ENCODE measurements at regions not wholly inside any gene's neighbourhood (a gene's known extent, or its start where the extent isn't known, plus 50 kb on each side); places are given as distances from the start of the nearest gene placed in this dataset.

DNA sequence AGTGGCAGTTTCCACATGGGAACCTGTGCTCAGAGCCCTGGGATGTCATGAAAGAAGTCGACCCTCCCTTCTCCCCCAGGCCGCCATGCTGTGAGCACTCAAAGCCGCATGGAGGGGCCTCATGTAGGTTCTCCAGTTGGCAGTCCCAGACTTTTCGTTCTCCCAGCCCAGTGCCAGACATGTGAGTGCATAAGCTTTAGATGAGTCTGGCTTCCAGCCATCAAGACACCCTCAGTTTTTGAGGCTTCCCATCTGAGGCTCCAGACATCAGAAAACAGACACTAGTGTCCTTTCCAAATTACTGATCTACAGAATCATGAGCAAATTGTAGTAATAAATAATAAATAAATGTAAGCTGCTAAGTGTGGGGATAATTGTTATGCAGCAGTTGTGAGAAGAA is 136.5 kb upstream of the AGBL1 start:
- Mint-ChIP-seq H3K4me3 (no peak overlapping the region), H3K36me3 (ENCODE audit: low read depth) (no peaks in the 10 kb centered on the region), H3K4me1 (ENCODE audit: low read depth) (no peaks in the 10 kb centered on the region), H3K9me3 (no peaks in the 10 kb centered on the region), H3K27me3 (ENCODE audit: low read depth) (no peaks in the 10 kb centered on the region), H3K27ac (no peak overlapping the region)

DNA sequence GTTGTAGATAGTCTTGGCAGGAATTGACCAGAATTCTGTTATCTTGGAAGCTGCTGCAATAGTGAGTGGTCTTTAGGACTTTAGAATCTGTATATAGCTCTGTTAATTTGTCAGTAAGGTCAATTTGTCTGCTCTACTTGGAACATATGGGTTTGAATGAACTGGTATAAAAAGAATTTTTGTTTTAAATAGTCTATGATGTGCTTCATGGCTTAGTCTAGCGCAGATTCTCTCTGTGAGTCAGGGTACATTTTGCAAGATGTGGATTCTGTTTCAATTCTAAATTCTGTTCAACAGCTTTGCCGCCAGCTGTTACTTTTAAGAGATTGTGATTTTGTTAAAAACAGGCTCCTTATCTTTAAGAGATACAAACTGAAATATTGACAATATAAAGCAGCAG is 135.9 kb upstream of the AGBL1 start:
- no peaks in the 10 kb centered on the region for H3K9me3 Mint-ChIP-seq
- H3K4me1 Mint-ChIP-seq (ENCODE audit: low read depth) = no peaks in the 10 kb centered on the region
- no peaks in the 10 kb centered on the region for H3K27me3 Mint-ChIP-seq (ENCODE audit: low read depth)
- H3K27ac Mint-ChIP-seq = no peak overlapping the region
- no peak overlapping the region for H3K4me3 Mint-ChIP-seq
- H3K36me3 Mint-ChIP-seq (ENCODE audit: low read depth) = no peaks in the 10 kb centered on the region

DNA sequence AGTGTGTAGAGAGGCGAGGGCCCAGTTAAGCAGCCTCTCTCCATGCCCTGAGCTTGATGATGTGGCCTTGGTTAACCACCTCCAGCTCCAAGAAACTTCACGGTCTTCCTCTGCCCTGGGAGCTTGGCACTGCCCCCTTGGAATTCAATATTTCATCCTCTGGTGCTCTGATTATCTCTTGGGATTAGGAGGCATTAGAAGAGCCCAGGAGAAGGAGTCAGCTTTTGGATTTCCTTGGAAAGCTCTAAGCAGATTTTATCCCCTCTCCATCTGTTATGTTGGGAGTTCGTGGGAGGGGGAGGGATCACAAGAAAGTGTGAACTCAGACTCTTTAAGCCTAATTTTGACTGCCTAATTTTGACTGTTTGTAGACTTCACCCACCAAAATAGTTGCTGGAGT is 132.7 kb upstream of the AGBL1 start:
- Mint-ChIP-seq H3K4me1 (ENCODE audit: low read depth) (no peaks in the 10 kb centered on the region), H3K36me3 (ENCODE audit: low read depth) (no peaks in the 10 kb centered on the region), H3K9me3 (no peaks in the 10 kb centered on the region), H3K27me3 (ENCODE audit: low read depth) (no peaks in the 10 kb centered on the region), H3K27ac (no peak overlapping the region), H3K4me3 (no peak overlapping the region)

DNA sequence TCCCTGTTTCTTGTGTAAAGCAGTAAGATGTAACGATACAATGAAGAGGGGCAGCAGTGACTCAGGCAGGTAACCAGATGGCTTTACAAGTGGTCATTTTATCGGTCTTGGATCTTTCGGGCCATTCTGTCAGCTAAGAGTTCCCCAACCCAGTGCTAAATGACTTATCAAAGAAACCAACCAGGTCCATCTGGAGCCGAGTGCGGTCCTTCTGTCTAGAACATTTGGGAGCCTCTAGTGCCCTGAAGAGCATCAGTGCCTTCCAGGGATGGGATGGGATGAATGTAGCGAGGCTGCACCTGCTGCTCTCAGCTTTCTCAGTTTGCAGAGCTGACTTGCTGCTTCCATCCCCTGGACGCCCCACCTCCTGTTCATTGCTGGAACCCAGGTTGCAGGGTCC is 131.7 kb upstream of the AGBL1 start:
- no peaks in the 10 kb centered on the region for H3K9me3 Mint-ChIP-seq
- no peaks in the 10 kb centered on the region for H3K4me1 Mint-ChIP-seq (ENCODE audit: low read depth)
- H3K27me3 Mint-ChIP-seq (ENCODE audit: low read depth) = no peaks in the 10 kb centered on the region
- no peak overlapping the region for H3K4me3 Mint-ChIP-seq
- H3K36me3 Mint-ChIP-seq (ENCODE audit: low read depth) = no peaks in the 10 kb centered on the region
- no peak overlapping the region for H3K27ac Mint-ChIP-seq

- H3K4me3 Mint-ChIP-seq = no peak overlapping the region
- no peak overlapping the region for H3K27ac Mint-ChIP-seq
- H3K9me3 Mint-ChIP-seq = peaks cover 2% of the 10 kb centered on the region
- no peaks in the 10 kb centered on the region for H3K27me3 Mint-ChIP-seq (ENCODE audit: low read depth)
- no peaks in the 10 kb centered on the region for H3K4me1 Mint-ChIP-seq (ENCODE audit: low read depth)
- no peaks in the 10 kb centered on the region for H3K36me3 Mint-ChIP-seq (ENCODE audit: low read depth)
Measured at GRCh38 chr15:85950101-85950500, 129.6 kb upstream of the AGBL1 start.

DNA sequence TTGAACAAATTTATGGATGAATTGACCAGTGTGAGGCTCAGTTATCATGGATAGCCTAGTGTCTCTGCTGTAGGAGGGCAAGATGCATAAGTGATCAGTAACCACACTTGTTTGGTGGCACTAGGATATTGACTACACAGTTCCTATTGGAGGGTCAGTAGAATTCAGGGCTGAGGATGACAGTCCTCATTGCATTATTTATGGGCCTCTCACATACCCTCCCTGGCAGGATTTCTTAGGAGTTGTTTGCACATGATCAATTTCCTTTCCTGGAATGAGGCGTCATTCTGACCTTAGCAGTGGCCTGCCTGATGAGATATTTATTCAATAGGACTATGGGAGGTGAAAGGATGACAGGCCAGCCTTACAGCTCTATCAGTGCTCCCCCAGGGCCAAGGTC is 125.1 kb upstream of the AGBL1 start:
- no peak overlapping the region for H3K4me3 Mint-ChIP-seq
- H3K27ac Mint-ChIP-seq = no peak overlapping the region
- H3K27me3 Mint-ChIP-seq (ENCODE audit: low read depth) = no peaks in the 10 kb centered on the region
- no peaks in the 10 kb centered on the region for H3K4me1 Mint-ChIP-seq (ENCODE audit: low read depth)
- peaks cover 8% of the 10 kb centered on the region for H3K9me3 Mint-ChIP-seq
- H3K36me3 Mint-ChIP-seq (ENCODE audit: low read depth) = no peaks in the 10 kb centered on the region

- H3K4me1 Mint-ChIP-seq (ENCODE audit: low read depth) = no peaks in the 10 kb centered on the region
- no peak overlapping the region for H3K4me3 Mint-ChIP-seq
- no peaks in the 10 kb centered on the region for H3K27me3 Mint-ChIP-seq (ENCODE audit: low read depth)
- H3K27ac Mint-ChIP-seq = no peak overlapping the region
- peaks cover 8% of the 10 kb centered on the region for H3K9me3 Mint-ChIP-seq
- H3K36me3 Mint-ChIP-seq (ENCODE audit: low read depth) = no peaks in the 10 kb centered on the region
Measured at GRCh38 chr15:85955501-85956391, 123.9 kb upstream of the AGBL1 start.

- H3K9me3 Mint-ChIP-seq = peaks cover 8% of the 10 kb centered on the region
- no peak overlapping the region for H3K4me3 Mint-ChIP-seq
- no peaks in the 10 kb centered on the region for H3K27me3 Mint-ChIP-seq (ENCODE audit: low read depth)
- H3K27ac Mint-ChIP-seq = no peak overlapping the region
- H3K4me1 Mint-ChIP-seq (ENCODE audit: low read depth) = no peaks in the 10 kb centered on the region
- H3K36me3 Mint-ChIP-seq (ENCODE audit: low read depth) = no peaks in the 10 kb centered on the region
Measured at GRCh38 chr15:85956532-85957275, 123.0 kb upstream of the AGBL1 start.

- Mint-ChIP-seq H3K27ac (no peak overlapping the region), H3K4me1 (ENCODE audit: low read depth) (no peaks in the 10 kb centered on the region), H3K4me3 (no peak overlapping the region), H3K9me3 (peaks cover 8% of the 10 kb centered on the region), H3K27me3 (ENCODE audit: low read depth) (no peaks in the 10 kb centered on the region), H3K36me3 (ENCODE audit: low read depth) (no peaks in the 10 kb centered on the region)
Measured at GRCh38 chr15:85959611-85960010, 120.1 kb upstream of the AGBL1 start.

DNA sequence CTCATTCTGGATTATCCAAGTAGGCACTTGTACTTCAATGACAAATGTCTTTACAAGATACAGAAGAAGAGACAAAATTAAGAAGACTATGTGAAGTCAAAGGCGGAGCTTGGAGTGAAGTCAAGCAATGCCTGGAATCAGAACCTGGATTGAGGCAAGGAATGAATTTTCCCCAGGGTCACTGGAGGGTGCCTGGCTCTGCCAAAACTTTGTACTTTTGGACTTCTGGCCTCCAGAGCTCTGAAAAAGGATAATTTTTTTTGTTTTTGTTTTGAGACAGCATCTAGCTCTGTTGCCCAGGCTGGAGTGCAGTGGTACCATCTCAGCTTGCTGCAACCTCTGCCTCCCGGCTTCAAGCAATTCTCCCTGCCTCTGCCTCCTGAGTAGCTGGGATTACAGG is 119.3 kb upstream of the AGBL1 start:
- H3K27ac Mint-ChIP-seq = no peak overlapping the region
- no peak overlapping the region for H3K4me3 Mint-ChIP-seq
- peaks cover 3% of the 10 kb centered on the region for H3K9me3 Mint-ChIP-seq
- H3K27me3 Mint-ChIP-seq (ENCODE audit: low read depth) = no peaks in the 10 kb centered on the region
- H3K36me3 Mint-ChIP-seq (ENCODE audit: low read depth) = no peaks in the 10 kb centered on the region
- H3K4me1 Mint-ChIP-seq (ENCODE audit: low read depth) = no peaks in the 10 kb centered on the region

DNA sequence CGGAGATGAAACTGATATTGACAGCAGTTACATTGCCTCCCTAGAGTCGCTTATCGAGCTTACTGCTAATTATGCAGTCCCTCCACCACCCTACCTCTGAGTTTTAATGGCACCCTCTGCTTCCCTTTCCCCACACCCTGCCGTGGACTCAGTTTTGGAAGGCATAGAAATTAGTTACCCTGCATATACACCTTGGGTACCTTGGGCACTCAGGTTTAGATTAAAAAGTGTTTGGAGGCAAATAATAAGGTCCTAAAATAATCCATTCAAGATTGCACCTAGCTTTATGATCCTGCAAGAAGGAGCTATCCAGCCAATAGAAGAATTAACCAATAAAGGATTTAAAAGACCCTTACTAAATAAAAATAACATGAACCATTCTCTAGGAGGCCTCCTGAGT is 117.8 kb upstream of the AGBL1 start:
- no peaks in the 10 kb centered on the region for H3K4me1 Mint-ChIP-seq (ENCODE audit: low read depth)
- H3K27ac Mint-ChIP-seq = no peak overlapping the region
- H3K27me3 Mint-ChIP-seq (ENCODE audit: low read depth) = peaks cover 6% of the 10 kb centered on the region
- H3K36me3 Mint-ChIP-seq (ENCODE audit: low read depth) = no peaks in the 10 kb centered on the region
- H3K9me3 Mint-ChIP-seq = no peaks in the 10 kb centered on the region
- H3K4me3 Mint-ChIP-seq = no peak overlapping the region

- no peak overlapping the region for H3K27ac Mint-ChIP-seq
- H3K27me3 Mint-ChIP-seq (ENCODE audit: low read depth) = peaks cover 6% of the 10 kb centered on the region
- H3K4me1 Mint-ChIP-seq (ENCODE audit: low read depth) = no peaks in the 10 kb centered on the region
- no peaks in the 10 kb centered on the region for H3K9me3 Mint-ChIP-seq
- no peaks in the 10 kb centered on the region for H3K36me3 Mint-ChIP-seq (ENCODE audit: low read depth)
- no peak overlapping the region for H3K4me3 Mint-ChIP-seq
Measured at GRCh38 chr15:85963262-85963760, 116.4 kb upstream of the AGBL1 start.

DNA sequence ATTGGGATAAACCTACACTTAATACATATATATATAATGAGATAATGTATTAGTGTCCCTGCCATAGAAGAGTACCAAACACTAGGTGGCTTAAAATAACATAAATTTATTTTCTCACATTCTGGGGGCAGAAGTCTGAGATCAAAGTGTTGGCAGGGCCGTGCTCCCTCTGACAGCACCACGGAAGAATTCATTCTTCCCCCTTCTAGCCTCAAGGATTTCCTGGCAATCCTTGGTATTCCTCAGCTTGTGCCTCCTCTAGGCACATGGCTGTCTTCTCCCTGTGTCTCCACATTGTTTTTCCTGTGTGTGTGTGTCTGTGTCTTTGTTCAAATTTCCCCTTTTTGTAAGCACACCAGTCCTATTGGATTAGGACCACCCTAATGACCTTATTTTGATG is 115.2 kb upstream of the AGBL1 start:
- H3K9me3 Mint-ChIP-seq = no peaks in the 10 kb centered on the region
- H3K4me1 Mint-ChIP-seq (ENCODE audit: low read depth) = no peaks in the 10 kb centered on the region
- H3K36me3 Mint-ChIP-seq (ENCODE audit: low read depth) = no peaks in the 10 kb centered on the region
- H3K27ac Mint-ChIP-seq = no peak overlapping the region
- peaks cover 6% of the 10 kb centered on the region for H3K27me3 Mint-ChIP-seq (ENCODE audit: low read depth)
- H3K4me3 Mint-ChIP-seq = no peak overlapping the region

- Mint-ChIP-seq H3K36me3 (ENCODE audit: low read depth) (no peaks in the 10 kb centered on the region), H3K4me1 (ENCODE audit: low read depth) (no peaks in the 10 kb centered on the region), H3K27me3 (ENCODE audit: low read depth) (peaks cover 9% of the 10 kb centered on the region), H3K4me3 (no peak overlapping the region), H3K27ac (no peak overlapping the region), H3K9me3 (no peaks in the 10 kb centered on the region)
Measured at GRCh38 chr15:85967553-85967952, 112.1 kb upstream of the AGBL1 start.

Measured in T-helper 1 cell treated with Interleukin-12 subunit alpha and Interleukin-12 subunit beta and Interleukin-4 antibody, amounts not matched to agents 30 μg/mL and 1 μg/mL, for 36 hours (primary cell).